A673 (cell line): ENCODE measurements at regions not wholly inside any gene's neighbourhood (a gene's known extent, or its start where the extent isn't known, plus 50 kb on each side); places are given as distances from the start of the nearest gene placed in this dataset.

Source experiments
- EZH2 ChIP-seq: fragments of 200-600 bp; sonication (generic); IDR thresholded peaks from 2 replicates; pipeline ENCODE4 v1.6.1; 2017; ENCODE audit warnings: borderline replicate concordance, low read depth, mild to moderate bottlenecking, mixed read lengths, antibody characterized with exemption, low read length; ENCODE audit not compliant: poor library complexity, severe bottlenecking
- TF ChIP-seq, protein P1 (sequence below): fragments of 300-800, 200-600 bp; sonication (generic); conservative IDR thresholded peaks from 2 replicates; pipeline ENCODE4 v1.5.1; 2017; ENCODE audit warnings: low read depth, mild to moderate bottlenecking, antibody characterized with exemption, low read length, moderate library complexity, mixed read lengths

DNA sequence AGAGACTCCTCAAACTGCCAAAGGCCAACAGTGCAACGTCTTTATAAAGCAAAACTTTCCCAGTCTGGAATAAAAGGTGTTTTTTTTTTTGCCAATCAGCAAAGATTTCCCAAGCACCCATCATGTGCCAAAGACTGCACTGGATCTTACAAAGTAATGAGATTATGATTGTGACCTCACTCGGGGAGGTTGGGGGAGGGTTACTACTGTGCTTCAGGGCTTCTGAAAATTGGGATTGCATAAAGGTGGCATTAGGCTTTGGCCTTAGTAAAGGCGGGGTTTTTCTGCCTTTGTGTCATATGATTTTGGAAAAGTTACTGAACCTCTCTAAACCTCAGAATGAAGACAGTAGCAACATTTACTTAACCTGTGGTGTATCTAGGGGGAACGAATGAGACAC lies 233.8 kb downstream of the DACT1 start:
- TF ChIP-seq, protein P1, sequence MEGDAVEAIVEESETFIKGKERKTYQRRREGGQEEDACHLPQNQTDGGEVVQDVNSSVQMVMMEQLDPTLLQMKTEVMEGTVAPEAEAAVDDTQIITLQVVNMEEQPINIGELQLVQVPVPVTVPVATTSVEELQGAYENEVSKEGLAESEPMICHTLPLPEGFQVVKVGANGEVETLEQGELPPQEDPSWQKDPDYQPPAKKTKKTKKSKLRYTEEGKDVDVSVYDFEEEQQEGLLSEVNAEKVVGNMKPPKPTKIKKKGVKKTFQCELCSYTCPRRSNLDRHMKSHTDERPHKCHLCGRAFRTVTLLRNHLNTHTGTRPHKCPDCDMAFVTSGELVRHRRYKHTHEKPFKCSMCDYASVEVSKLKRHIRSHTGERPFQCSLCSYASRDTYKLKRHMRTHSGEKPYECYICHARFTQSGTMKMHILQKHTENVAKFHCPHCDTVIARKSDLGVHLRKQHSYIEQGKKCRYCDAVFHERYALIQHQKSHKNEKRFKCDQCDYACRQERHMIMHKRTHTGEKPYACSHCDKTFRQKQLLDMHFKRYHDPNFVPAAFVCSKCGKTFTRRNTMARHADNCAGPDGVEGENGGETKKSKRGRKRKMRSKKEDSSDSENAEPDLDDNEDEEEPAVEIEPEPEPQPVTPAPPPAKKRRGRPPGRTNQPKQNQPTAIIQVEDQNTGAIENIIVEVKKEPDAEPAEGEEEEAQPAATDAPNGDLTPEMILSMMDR = no peak
- no peak for TF ChIP-seq EZH2
